BJ (cell line): ENCODE measurements at regions not wholly inside any gene's neighbourhood (a gene's known extent, or its start where the extent isn't known, plus 50 kb on each side); places are given as distances from the start of the nearest gene placed in this dataset.
A peak's percentile ranks its signal among the peaks of the same experiment; 100 is the strongest.

ENCODE experiments used
- CTCF ChIA-PET: fragments of 350-600 bp; formaldehyde crosslinking; extraction: SDS; loops from one replicate; lab custom pipeline; 2021; ENCODE audit warnings: antibody characterized with exemption, inconsistent platforms; lab: Yijun Ruan, JAX
- POLR2A ChIA-PET: fragments of 300-600 bp; sonication (Branson Sonifier 250); formaldehyde crosslinking; extraction: SDS; loops from one replicate; lab custom pipeline; 2021; ENCODE audit warnings: antibody characterized with exemption; lab: Charles Lee
- DNase-seq: peaks from one replicate; pipeline ENCODE4 v3.0.0-alpha.2; 2011; ENCODE audit warnings: low read depth
- H3K27me3 ChIP-seq: 2 replicates; pipeline ENCODE4 v1.6.0; 2011; ENCODE audit warnings: low read length; ENCODE audit not compliant: control insufficient read depth, insufficient read depth
- H3K36me3 ChIP-seq: 2 replicates; pipeline ENCODE4 v1.5.1; 2011; ENCODE audit warnings: low read length; ENCODE audit not compliant: control insufficient read depth, insufficient read depth
- H3K4me3 ChIP-seq: 2 replicates; pipeline ENCODE4 v1.5.1; 2011; ENCODE audit warnings: low read depth, mild to moderate bottlenecking, control low read depth, low read length
- TF ChIP-seq, protein P1 (sequence below): IDR thresholded peaks from 2 replicates; pipeline ENCODE4 v1.5.1; 2011; ENCODE audit warnings: low read depth, mild to moderate bottlenecking, control low read depth, inconsistent platforms, low read length, moderate library complexity; ENCODE audit not compliant: insufficient read depth

DNA sequence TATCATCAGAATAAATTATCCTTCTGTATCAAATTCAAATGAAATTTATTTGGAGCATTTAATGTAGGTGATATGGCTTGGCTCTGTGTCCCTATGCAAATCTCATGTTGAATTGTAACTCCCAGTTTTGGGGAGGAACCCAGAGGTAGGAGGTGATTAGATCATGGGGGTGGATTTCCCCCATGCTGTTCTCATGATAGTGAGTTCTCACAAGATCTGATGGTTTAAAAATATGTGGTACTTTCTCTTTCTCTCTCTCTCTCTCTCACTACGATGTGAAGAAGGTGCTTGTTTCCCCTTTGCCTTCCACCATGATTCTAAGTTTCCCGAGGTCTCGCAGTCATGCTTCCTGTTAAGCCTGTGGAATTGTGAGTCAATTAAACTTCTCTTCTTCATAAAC, 678.4 kb upstream of the RGMB start:
- CTCF ChIA-PET, result no interaction called here
- POLR2A ChIA-PET, result no interaction called here
- DNase-seq, result no peak
- Histone ChIP-seq H3K4me3 (no peak overlapping the region), H3K36me3 (no peaks in the 10 kb centered on the region), H3K27me3 (no peaks in the 10 kb centered on the region)
- TF ChIP-seq, protein P1, sequence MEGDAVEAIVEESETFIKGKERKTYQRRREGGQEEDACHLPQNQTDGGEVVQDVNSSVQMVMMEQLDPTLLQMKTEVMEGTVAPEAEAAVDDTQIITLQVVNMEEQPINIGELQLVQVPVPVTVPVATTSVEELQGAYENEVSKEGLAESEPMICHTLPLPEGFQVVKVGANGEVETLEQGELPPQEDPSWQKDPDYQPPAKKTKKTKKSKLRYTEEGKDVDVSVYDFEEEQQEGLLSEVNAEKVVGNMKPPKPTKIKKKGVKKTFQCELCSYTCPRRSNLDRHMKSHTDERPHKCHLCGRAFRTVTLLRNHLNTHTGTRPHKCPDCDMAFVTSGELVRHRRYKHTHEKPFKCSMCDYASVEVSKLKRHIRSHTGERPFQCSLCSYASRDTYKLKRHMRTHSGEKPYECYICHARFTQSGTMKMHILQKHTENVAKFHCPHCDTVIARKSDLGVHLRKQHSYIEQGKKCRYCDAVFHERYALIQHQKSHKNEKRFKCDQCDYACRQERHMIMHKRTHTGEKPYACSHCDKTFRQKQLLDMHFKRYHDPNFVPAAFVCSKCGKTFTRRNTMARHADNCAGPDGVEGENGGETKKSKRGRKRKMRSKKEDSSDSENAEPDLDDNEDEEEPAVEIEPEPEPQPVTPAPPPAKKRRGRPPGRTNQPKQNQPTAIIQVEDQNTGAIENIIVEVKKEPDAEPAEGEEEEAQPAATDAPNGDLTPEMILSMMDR, result no peak

DNA sequence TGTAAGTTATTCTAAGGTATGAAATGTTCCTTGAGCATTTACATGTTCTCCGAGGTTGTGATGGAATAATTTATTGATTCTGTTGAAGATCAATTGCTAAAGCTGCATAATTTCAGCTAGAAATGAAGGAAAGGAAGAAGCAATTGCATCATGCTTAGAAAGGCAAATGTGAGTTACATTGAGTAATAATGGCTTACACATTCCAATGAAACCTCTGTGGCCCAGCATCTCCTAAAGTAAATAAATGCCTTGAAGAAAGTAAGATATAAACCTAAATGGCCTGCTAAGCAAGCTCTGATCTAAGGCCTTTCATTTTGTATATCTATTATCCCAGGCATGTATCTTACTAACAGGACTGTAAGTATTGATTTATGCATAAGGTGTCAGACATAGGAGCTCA, 677.3 kb upstream of the RGMB start:
- DNase-seq, result peak; percentile 36
- H3K36me3 ChIP-seq, result no peaks in the 10 kb centered on the region
- H3K27me3 ChIP-seq, result no peaks in the 10 kb centered on the region
- POLR2A ChIA-PET, result interaction anchor here (0.7 kb wide), 1 partner anchor 358 kb away, joined by 5 read pairs; no protein-coding TSS in a partner anchor
- no peak overlapping the region for H3K4me3 ChIP-seq
- TF ChIP-seq, protein P1, result no peak
- CTCF ChIA-PET, result interaction anchor here (0.9 kb wide), 1 partner anchor 8 kb away, joined by 3 read pairs; no protein-coding TSS in a partner anchor

DNA sequence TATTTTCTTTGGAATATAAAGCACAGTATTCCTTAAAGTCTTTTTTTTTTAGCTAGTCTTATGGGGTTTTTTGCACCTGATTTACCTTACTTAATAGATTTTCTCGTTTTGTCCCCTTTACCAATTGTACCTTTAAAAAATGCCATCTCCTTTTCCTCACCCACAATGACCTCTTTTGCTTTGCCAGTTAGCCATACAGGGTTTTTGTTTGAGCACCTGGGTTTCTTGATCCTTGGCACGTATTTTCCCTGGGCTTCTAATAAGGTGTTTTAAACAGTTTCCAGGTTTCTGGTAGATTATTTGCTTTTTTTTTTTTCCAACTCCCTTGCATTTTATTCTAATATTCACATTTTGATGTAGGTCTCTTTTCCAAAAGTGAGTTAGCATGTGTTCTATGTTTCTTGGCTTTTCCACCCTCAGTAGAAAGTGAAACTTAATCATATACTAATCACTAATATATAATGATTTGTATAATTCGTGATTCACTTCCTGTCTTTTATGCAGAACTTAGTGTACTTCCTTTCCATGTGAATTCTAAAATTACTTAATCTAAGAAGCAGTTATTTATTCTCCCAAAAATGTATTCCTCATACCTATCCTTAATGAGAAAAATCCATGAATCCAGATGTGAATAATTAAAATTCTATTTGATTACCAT, 673.9 kb upstream of the RGMB start:
- TF ChIP-seq, protein P1, result no peak
- DNase-seq, result no peak
- H3K27me3 ChIP-seq, result no peaks in the 10 kb centered on the region
- H3K36me3 ChIP-seq, result no peaks in the 10 kb centered on the region
- ChIA-PET POLR2A (interaction anchor here (0.7 kb wide), 1 partner anchor 403 kb away, joined by 5 read pairs; no protein-coding TSS in a partner anchor), CTCF (no interaction called here)
- no peak overlapping the region for H3K4me3 ChIP-seq

DNA sequence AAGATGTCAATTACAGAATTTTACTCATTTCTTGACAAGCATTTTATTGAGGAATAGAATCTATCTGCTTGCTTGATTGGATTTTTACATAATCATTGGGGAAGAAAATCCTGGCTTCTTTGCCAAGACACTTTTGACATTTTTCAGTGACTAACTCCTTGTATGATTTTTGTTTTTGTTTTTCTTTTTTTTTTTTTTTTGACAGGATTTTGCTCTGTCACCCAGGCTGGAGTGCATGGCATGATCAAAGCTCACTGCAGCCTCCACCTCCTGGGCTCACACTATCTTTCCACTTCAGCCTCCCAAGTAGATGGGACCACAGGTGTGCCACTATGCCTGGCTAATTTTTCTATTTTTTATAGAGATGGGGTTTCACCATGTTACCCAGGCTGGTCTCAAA, 672.3 kb upstream of the RGMB start:
- ChIA-PET POLR2A (no interaction called here), CTCF (no interaction called here)
- no peak for DNase-seq
- no peaks in the 10 kb centered on the region for H3K27me3 ChIP-seq
- TF ChIP-seq, protein P1, result no peak
- H3K4me3 ChIP-seq, result no peak overlapping the region
- no peaks in the 10 kb centered on the region for H3K36me3 ChIP-seq

DNA sequence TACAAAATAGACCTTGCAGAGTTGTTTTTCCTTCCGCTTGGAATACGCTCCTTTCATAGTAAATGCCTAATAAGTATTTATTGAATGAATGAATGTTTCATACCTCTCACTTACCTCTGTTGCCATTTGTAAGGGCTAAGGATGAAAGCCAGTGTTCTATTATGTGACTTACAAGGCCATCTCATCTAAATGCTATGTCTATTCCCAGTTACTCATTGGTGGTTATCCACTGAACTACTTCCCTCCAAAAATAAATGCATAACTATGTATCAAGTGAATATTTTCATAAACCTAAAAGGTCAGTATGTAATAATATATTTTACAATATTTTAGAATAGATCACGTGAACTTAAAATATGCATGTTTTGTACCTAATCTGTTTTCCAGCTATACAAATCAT, 670.5 kb upstream of the RGMB start:
- ChIA-PET POLR2A (no interaction called here), CTCF (no interaction called here)
- no peak for DNase-seq
- TF ChIP-seq, protein P1, result no peak
- Histone ChIP-seq H3K27me3 (no peaks in the 10 kb centered on the region), H3K36me3 (no peaks in the 10 kb centered on the region), H3K4me3 (no peak overlapping the region)
